NCI-H524 treated with DMSO at 0.1 percent for 48 hours (cell line): ENCODE measurements at regions not wholly inside any gene's neighbourhood (a gene's known extent, or its start where the extent isn't known, plus 50 kb on each side); places are given as distances from the start of the nearest gene placed in this dataset.

Source experiments
- DNase-seq: peaks from one replicate; lab custom pipeline; 2025; lab: John Stamatoyannopoulos, UW

DNA sequence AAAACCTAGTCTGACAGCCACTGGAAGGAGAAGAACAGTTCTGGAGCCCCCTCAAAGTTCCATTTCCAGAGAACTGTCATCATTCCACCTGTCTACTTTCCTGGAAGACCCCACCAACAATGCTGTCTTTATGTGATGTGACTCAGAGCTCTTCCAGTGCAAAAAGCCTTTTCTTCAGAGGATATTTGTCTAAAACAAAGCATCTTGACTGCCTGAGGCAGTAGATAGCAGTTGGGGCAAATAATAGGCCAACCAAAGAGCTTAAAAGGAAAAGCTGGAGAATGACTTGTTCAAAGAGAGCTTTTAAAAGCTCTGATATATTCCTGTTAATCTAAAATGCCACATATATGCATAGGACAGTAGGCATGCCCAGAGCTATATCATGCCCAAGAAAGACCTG is 62.6 kb downstream of the MIS18A start:
- DNase-seq, result no peak

DNA sequence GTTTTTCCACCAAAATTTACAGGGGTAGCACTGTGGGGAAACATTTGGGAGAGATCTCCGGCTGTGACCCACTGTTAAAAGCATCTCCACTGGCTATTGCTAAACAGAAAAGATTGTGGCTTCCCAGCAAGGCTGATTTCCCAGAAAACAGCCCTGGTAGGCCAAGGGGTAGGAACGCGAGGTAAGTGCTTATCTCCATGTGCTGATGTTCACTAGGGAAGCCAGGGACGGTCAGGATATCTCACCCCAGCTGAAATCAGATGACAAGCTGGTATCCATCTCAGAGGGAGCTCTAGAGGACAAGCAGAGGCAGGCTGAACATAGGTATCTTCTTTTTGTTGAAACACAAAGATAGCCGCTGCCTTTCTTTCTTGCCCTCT is 63.6 kb downstream of the MIS18A start:
- DNase-seq, result no peak

DNA sequence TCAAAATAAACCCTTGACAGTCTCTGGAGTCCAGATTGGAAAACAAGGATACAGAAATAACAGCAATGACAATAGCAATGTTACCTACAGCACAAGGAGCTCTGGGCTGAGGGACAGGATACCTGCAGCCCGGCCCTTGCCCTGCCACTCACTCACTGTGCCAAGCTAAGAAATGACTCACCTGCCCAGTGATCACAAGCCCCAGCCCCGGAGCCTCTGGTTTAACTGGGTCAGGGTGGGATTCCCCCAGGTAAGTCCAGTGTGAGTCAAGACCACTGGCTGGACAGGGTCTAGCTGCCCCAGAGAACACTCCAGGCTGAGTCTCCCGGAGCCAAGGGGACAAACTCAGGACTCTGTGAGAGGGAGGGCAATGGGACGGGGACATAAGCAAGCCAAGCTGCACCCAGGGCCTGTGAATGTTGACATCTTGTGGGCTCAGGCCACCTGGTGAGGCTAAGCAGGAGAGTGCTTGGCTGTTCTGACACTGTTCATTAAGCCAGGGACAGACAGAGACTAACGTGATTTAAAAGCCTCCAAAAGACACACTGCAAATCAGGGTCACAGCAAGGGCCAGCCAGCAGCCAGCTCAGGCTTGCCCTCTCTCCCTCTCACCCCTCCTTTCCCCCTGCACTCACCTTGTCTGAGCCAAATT is 64.1 kb downstream of the MIS18A start:
- no peak for DNase-seq

DNA sequence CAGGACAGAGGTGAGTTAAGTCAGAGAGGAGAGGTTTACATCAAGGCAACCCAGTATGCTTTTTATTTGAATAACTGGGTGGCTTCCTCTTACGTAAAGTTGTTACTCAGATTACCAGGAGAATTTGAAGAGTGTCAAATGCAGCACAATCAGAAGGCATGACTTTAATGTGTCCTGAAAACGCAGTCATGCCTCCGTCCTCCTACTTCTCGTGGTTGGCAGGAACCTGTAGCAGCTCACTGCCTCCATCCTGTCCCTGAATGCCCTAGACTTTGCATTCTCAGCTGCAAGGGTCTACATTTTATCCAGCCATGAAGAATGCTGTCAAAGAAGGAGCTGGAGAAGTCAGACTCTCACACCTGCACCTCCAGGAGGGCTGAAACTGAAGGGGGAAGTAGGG is 66.7 kb downstream of the MIS18A start:
- DNase-seq, result no peak

DNA sequence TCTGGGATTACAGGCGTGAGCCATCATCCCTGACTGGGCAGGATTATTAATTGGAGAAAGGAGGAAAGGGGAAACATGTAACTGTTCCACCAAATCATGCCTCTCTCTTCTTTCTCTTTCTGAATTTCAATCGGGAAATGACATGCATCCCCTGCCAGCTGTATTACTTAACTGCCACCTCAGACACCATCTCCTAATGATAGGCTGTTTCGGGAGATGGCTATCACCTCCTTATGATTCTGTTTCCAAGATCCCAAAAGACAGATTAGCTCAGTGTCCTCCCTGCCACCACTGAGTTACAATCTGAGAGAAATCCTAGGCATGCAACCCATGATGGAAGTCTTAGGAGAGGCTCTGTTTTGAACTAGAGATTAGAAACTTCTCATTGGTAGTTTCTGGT is 67.5 kb downstream of the MIS18A start:
- no peak for DNase-seq

DNA sequence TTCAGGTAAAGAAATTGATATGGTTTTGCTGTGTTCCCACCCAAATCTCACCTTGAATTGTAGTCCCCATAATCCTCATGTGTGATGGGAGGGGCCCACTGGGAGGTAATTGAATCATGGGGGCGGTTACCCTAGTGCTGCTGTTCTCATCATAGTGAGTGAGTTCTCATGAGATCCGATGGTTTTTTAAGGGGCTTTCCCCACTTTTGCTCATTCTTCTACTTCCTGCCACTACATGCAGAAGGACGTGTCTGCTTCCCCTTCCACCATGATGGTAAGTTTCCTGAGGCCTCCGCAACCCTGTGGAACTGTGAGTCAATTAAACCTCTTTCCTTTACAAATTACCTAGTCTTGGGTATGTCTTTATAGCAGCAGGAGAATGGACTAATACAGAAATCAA is 69.3 kb downstream of the MIS18A start:
- no peak for DNase-seq

DNA sequence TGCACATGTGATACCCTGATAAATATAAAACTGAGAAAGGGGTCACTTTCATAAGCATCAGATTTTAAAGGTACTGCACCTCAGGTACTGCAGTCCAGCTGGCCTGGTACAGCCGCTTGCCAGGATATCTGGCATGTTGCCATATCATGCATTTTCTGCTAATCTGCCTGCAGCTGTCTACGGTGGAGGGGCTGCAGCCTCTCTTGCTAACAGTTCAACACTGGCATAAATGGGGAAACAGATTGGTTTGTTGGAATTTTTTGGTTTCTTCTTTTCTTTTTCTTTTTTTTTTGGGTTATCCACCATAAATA is 71.5 kb downstream of the MIS18A start:
- DNase-seq, result peak; percentile 77

DNA sequence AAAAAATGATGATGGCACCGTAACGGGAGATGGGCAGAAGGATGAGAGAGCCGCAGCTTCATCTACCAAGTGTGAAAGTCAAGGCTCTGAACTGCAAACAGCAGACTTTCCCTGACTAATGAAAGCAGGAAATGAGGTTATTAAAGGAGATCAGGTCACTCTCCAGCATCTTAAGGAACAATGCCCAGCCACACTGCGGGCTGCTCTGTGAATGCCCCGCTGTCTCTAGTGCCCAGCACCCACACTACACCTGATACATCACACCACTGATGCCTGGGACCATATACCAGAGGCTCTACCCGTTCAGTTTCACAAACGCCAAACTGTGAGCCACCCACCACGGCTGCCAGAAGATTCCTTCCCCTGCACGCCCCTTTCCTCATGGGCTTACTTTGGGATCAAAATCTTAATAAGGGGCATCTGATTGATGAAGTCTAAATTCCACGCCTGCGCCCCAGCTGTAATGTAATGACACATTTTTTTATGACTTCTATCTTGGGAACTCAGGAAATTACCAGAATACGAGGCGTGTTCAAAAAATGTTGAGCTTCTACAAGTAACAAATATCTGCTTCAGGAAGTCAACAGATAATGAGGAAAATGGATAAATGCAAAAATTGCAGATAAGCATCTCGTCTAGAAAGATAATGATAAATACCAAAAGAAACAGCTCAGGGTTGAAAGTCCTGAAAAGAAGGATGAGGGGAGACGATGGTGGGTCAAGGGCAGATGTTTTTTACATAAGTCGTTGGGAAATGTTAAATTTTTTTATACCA is 72.0 kb downstream of the MIS18A start:
- peak; percentile 27 for DNase-seq

DNA sequence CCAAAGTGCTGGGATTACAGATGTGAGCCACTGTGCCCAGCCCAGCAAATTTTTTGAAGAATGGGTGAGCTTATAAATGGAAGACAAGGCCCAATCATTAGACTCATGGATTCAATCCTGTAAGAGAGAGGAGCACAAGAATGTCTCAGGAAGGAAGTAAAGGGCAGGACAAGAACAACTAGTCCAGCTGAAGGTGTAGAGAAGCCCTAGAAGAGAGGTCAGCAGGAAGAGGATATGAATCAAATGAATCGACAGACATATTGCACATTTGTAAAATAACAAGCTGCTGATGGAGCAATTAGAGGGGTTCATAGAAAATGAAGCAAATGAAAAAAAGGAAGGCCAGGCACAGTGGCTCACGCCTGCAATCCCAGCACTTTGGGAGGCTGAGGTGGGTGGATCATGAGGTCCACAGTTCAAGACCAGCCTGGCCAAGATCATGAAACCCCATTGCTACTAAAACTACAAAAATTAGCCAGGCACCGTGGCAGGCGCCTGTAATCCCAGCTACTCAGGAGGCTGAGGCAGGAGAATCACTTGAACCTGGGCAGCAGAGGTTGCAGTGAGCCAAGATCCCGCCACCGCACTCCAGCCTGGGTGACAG is 74.9 kb downstream of the MIS18A start:
- no peak for DNase-seq

DNA sequence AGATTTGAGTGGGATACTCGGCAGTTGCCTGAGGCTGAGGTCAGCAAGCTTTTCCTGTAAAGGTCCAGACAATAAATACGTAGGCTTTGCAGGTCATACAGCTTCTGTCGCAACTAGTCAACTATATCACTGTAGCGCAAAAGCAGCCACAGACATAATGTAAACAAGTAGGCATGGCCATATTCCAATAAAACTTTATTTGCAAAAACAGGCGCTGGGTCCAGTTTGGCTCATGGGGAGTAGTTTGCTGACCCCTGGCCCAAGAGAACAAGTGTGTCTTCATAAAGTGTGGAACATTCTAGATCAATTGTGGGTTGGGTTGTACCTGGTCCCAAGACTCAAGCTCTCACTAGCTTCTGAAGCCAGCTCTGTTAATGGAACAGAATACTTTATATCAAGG is 78.8 kb downstream of the MIS18A start:
- no peak for DNase-seq

DNA sequence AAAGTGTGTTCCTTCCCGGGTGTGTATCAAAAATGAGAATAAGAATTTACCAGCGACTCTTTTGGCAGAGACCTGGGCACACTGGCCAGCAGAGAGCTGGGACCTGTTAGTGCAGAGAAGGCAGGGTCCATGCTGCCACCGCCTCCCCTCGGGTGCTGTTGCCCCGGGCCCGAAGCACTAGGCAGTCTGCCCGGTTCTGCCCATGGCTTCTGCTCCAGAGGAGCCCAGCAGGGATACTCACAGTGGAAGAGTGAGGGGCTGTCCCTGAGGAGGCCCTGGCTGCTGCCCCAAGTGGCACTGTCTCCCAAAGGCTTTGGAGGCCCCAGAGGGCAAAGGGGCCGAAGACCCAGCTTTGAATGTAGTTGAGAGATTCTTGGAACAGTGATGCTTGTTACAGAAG is 80.5 kb downstream of the MIS18A start:
- DNase-seq, result no peak

DNA sequence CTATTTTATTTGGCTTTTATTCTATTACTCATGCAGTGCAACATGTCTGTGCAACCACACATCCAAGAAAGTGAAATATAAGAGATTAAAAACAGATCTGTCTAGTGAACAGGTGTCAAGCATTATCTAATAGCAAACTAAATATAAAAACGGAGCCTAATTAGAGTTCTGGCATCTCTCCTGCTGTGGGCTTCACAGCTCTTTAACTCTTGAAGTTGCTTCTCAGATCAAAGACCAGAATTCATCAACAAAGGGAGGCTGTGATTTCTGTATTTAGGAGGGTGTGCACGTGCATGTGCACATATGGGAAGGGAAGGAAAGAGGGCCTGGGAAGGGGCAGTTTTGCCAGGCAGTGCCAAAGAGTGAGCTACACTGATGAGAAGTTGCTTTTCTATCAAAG is 81.0 kb downstream of the MIS18A start:
- peak; percentile 71 for DNase-seq

DNA sequence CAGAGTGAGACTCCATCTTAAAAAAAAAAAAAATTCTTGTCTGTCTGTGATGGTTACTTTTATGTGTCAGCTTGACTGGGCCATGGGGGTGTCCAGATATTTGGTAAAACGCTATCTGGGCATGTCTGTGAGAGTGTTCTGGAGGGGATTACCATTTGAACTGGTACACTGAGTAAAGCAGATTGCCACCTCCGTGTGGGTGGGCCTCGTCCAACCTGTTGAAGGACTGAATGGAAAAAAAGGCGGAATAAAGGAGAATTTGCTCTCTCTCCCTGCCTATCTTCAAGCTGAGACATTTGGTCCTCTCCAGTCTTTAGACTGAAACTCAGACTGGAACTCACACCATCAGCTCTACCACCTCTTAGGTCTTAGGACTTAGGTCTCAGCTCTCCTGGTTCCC is 82.8 kb downstream of the MIS18A start:
- DNase-seq, result no peak

DNA sequence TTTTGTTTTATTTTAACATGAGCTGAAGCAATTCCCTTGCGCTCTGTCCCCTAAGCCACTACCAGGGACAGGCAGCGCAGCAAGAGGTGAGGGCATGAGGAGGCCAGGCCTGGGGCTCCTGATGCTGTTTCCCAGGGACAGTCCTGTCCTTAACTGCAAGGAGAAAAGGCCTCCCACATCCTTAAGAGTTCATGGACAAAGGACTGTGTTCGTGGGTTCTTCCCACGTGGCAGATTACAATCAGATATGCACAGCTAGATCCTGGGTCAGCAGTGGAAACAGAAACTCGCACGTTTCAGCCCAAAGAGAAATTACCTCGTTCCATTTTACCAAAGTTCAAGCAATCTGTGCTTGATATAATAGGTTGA is 85.8 kb downstream of the MIS18A start:
- DNase-seq, result no peak

DNA sequence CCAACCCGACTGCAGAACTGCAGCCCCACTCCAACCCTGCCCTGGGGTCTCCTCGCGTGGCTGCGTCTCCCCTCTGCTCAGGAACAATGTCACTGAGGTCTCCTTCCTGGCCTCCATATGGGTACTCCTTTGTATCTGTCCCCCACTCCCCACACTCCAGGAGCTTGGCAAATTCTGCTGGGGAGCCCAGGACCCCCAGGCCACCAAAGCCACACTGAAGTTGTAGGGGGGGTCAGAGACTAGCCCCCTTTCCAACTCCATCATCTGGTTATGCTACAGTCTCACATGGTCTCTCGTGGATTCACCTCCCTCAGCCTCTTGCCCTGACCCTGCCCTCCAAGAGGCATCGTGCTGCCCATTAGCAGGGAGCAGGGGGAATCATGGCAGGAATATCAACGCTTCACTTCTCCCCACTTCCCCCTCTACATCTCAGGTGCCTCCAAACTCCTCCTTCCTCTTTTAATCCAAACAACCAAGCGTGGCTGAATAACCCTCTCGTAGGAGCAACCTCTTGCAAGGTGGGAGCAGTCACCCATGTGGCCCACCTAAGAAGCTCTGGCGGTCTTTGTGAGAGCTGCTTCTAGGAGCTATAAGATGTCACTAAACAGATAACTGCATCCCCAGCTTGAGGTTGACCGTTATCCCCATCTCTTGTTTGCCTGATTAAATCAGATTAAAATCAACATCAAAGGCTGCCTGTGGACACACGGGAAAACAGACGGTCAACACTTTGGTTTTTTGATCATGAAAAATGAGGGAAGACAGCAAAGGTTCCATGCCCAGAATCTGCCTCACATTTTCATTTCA is 86.4 kb downstream of the MIS18A start:
- no peak for DNase-seq

DNA sequence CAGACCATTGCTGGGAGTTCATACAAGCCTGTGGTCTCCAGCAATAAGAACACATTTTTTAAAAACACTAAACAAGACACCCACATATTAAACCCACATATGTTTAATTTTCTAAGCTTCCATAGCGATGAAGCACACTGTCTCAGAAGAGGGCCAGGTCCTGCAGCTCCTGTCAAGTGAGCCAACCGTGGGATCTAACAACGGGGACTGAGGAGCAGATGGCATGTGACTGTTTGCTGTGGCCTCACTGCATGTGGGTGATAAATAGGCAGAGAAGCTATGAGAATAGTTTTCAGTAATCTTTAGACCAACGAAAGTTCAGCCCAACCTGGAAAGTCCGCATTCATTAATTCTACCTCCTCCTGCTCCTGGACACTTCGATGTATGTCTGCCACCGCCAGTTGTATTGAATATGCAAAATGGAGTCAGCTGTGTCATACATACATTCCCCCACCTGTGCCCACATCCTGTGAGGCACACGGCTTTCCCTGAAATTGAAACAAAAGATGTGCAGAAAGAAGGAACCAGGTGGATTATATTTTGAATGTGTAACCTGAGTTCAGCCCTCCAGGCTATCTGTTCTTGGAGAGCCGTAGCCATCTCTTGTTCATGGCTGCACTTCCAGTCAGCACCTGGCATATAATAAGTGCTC is 88.2 kb downstream of the MIS18A start:
- DNase-seq, result peak; percentile 24

DNA sequence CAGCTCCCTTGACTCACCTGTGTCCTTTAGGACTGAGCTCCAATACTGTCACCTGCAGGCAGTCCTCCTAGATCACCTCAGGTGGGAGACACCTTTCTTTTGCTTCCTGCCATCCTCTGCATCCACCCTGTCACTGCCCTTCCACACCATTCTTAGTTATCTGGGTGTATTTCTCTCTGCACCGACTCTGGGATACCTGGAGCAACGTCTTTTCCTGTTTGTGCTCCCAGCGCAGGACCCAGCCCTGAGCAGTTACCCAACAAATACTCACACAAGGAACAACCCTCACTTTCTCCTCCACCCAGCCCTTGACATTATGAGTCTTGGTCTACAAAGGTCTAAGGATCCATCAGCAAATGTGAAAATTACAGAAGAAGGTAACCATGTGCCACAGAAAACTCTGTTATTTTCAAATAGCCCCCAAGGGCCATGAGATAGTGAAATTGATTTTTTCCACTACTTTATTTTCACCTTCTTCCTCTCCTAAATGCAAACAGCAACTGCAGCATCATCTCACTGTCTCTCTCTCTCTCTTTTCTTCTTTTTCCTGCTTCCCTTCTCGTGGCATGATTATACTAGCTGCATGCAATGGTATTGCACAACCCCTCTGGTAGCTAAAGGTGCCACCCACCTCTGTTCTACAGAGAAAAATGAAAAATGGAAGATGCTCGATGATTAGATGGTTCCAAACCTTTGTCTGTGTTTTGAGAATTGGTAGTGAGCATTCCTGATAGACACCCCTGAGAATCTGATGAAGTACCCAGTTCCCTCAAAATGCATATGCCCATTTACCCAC is 89.0 kb downstream of the MIS18A start:
- DNase-seq, result no peak

DNA sequence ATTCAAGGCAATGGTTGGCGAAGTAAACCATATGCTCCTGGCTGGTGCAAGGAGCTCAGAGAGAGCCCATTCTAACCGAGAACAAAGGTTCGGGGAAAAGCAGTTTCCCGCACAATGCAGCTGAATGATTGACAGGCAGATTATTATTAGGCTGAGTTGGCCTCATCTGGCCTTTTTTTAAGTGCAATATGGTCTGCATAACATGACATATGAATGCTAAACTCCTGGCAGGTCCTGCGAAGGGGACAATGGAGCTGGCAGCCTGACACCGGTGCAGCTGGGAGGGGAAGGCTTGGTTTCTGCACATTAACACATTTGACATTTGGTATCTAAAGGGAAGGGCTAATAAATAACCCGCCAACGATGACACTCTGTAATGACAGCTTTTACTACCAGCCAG is 92.0 kb downstream of the MIS18A start:
- DNase-seq, result peak; percentile 100

DNA sequence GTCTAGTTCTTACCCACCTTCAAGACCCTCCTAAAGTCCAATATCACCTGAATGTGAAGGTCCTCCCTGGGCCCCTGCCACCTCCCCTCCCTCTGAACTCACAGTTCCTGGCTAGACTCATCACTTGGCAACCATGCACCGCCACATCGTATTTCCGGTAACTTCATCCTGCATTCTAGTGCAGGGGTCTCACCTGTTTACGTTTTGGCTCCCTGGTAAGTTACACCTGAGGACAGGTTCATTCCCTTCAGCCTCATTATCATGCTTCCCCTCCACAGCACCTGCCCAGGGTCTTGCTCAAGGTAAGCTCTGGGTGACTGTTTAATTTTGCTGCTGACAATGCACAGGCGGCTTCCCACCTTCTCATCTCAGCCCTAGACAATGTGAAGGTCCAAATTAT is 93.1 kb downstream of the MIS18A start:
- no peak for DNase-seq

DNA sequence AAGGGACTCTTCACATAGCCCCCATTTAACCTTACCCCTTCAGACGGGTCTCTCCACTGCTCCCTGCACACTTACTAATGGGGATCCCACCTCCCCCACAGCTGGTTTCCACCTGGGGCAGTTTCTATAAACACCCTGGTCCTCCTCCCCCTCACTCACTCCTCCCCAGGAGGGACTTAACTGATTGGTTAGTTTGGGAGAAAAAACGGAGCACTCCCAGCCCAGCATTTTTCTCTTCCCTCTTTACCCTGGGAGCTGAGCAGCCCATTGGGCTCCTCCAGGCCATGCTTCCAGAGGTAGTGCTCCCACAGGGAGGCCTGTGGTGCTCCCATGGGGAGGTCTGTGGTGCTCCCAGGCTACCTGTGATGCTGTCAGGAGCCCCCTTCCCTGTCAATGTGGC is 93.7 kb downstream of the MIS18A start:
- DNase-seq, result no peak

DNA sequence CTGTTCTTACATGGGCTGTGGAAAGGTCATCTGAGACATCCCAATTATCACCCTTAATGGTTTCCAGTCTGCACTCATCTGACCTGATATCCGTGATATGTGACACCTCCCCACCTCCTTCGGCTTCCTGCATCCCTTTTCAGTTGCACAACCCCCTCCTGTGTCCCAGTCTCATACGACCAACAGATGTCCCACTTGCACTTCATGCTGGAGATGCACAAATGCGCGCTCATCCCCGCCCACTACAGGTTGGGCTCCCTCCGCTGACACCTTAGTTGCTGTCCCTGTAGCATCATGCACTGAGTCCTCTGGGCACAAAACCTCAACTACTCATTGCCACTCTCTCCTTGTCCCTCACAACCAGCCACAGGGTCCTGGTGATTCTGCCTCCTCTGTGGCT is 94.4 kb downstream of the MIS18A start:
- DNase-seq, result peak; percentile 92

DNA sequence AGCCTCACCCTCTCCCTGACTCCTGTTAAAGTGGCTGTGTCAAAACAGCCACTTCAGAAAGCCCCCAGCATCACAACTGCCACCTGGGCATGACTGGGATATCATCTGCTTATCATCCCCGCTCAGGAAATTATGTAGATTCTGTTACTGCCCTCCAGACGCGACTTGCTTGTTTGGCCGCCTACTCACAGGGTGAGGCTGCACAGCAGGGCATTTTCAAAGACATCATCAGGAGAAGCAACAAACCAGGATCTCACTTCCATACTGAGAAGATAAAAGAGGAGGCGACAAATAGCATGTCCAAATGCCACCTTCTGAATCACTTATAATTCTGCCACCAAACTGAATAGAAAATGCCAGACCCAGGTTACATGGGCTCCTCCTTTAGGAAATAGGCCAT is 94.8 kb downstream of the MIS18A start:
- DNase-seq, result peak; percentile 95
